ENCODE measurements at regions not wholly inside any gene's neighbourhood (a gene's known extent, or its start where the extent isn't known, plus 50 kb on each side); places are given as distances from the start of the nearest gene placed in this dataset.

DNA sequence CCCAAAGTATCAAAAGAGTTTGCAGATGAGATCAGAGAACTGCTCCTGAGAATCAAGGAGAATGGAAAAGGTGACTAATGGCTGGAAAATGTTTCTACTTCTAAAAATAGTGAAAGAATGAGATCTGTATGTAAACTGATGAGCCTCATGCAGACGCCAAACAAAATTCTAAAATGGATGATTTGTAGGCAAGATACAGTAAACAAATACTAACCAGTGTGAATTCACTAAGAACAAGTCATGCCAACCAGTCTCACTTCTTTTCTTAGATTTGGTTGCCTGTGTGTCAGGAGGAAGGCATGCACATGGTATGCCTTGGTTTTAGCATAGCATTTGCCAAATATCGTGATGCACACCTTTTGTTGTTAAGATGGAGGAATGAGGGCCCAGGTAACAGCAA lies 94.9 kb upstream of the PIK3CG start:
- TF ChIP-seq, protein P1, sequence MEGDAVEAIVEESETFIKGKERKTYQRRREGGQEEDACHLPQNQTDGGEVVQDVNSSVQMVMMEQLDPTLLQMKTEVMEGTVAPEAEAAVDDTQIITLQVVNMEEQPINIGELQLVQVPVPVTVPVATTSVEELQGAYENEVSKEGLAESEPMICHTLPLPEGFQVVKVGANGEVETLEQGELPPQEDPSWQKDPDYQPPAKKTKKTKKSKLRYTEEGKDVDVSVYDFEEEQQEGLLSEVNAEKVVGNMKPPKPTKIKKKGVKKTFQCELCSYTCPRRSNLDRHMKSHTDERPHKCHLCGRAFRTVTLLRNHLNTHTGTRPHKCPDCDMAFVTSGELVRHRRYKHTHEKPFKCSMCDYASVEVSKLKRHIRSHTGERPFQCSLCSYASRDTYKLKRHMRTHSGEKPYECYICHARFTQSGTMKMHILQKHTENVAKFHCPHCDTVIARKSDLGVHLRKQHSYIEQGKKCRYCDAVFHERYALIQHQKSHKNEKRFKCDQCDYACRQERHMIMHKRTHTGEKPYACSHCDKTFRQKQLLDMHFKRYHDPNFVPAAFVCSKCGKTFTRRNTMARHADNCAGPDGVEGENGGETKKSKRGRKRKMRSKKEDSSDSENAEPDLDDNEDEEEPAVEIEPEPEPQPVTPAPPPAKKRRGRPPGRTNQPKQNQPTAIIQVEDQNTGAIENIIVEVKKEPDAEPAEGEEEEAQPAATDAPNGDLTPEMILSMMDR (conservative IDR thresholded peaks at IDR 0.05), result no peak
- Mint-ChIP-seq H3K4me1 (ENCODE audit: unreplicated experiment) (no peaks in the 10 kb centered on the region), H3K9me3 (no peaks in the 10 kb centered on the region), H3K27ac (no peak overlapping the region), H3K27me3 (no peaks in the 10 kb centered on the region), H3K36me3 (no peaks in the 10 kb centered on the region), H3K4me3 (no peak overlapping the region)
- DNase-seq (ENCODE audit: extremely low spot score, unreplicated experiment), result no peak

DNA sequence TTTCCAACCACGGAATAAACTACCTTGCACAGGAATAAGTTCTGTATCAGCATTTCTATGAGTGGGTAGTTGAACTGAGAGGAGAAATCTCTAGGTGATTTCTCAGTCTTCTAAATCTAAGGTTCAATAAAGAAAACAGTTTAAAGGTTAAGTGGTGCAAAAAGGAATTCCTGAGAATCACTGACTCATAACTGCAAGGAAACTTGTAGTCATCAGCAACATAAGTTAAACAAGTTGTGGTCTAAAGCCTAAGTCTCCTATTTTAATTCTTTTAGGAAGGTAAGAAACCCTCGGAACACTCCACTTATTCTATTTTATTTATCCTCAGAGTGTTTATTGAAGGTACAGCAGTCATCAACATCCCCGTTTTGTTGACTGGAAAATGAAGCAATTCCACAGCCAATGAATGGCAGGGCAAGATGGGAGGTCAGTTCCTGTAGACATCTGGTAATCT lies 92.4 kb upstream of the PIK3CG start:
- Mint-ChIP-seq H3K27ac (no peak overlapping the region), H3K9me3 (no peaks in the 10 kb centered on the region), H3K27me3 (no peaks in the 10 kb centered on the region), H3K4me1 (ENCODE audit: unreplicated experiment) (no peaks in the 10 kb centered on the region), H3K4me3 (no peak overlapping the region), H3K36me3 (no peaks in the 10 kb centered on the region)
- DNase-seq (ENCODE audit: extremely low spot score, unreplicated experiment), result no peak
- TF ChIP-seq, protein P1 (conservative IDR thresholded peaks at IDR 0.05), result no peak

DNA sequence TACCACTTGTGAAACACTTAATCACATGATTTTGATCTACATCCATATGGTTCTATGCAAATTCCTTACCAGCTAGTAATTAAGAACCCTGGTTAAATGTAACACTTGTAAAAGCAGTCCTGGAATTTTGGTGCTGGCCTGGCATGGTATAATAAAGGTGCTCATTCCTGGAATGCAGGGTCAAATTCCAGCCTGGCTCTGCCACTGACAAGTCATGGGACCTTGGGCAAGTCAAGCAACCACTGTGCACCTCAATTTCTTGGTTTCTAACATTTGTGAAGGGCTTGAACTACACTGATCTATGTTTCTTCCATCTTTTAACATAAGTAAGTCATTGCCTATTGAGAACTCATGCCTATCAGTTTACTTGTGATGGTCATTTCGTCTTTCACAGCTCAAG lies 91.9 kb upstream of the PIK3CG start:
- no peak overlapping the region for H3K4me3 Mint-ChIP-seq
- no peak for DNase-seq (ENCODE audit: extremely low spot score, unreplicated experiment)
- H3K27me3 Mint-ChIP-seq, result no peaks in the 10 kb centered on the region
- no peaks in the 10 kb centered on the region for H3K9me3 Mint-ChIP-seq
- TF ChIP-seq, protein P1 (conservative IDR thresholded peaks at IDR 0.05), result no peak
- no peak overlapping the region for H3K27ac Mint-ChIP-seq
- no peaks in the 10 kb centered on the region for H3K4me1 Mint-ChIP-seq (ENCODE audit: unreplicated experiment)
- no peaks in the 10 kb centered on the region for H3K36me3 Mint-ChIP-seq

DNA sequence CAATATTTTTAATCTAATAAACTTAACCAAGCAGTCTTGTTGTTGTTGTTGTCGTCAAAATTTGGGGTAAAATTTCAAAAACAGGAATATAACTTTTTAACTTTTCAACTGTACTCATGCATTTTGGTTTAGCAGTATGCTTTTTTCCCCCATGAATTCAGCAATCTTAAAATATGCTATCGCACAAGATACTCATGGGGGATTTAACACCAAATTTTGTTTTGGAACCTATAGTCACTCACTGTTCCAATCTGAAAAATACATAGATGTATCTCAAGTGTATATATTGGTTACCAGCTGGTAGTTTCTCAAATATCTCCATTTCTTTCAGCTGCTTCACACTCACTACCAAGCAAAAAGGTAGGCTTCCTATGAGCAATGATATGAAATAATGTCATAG lies 91.4 kb upstream of the PIK3CG start:
- Mint-ChIP-seq H3K27ac (no peak overlapping the region), H3K27me3 (no peaks in the 10 kb centered on the region), H3K4me3 (no peak overlapping the region), H3K9me3 (no peaks in the 10 kb centered on the region), H3K36me3 (no peaks in the 10 kb centered on the region), H3K4me1 (ENCODE audit: unreplicated experiment) (no peaks in the 10 kb centered on the region)
- TF ChIP-seq, protein P1 (conservative IDR thresholded peaks at IDR 0.05), result no peak
- no peak for DNase-seq (ENCODE audit: extremely low spot score, unreplicated experiment)

DNA sequence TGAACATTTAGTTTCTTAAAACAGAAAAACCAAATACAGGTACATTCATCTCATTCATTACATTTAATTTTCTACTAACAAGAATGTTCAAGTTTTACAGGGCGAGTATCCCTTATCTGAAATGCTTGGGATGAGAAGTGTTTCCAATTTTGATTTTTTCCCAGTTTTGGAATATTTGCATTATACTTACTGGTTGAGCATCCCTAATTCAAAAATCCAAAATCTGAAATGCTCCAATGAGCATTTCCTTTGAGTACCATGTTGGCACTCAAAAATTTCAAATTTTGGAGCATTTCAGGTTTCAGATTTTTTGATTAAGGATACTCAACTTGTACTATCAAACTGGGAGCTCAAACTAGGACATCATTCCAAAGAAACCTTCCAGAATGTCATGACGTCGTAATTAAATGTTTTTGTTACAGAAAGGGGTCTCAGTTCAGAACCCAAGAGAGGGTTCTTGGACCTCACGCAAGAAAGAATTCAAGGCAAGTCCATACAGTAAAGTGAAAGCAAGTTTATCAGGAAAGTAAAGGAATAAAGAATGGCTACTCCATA lies 90.8 kb upstream of the PIK3CG start:
- TF ChIP-seq, protein P1 (conservative IDR thresholded peaks at IDR 0.05), result no peak
- no peaks in the 10 kb centered on the region for H3K36me3 Mint-ChIP-seq
- no peak overlapping the region for H3K4me3 Mint-ChIP-seq
- DNase-seq (ENCODE audit: extremely low spot score, unreplicated experiment), result no peak
- H3K27ac Mint-ChIP-seq, result no peak overlapping the region
- no peaks in the 10 kb centered on the region for H3K9me3 Mint-ChIP-seq
- no peaks in the 10 kb centered on the region for H3K4me1 Mint-ChIP-seq (ENCODE audit: unreplicated experiment)
- no peaks in the 10 kb centered on the region for H3K27me3 Mint-ChIP-seq
